ENCODE measurements at regions not wholly inside any gene's neighbourhood (a gene's known extent, or its start where the extent isn't known, plus 50 kb on each side); places are given as distances from the start of the nearest gene placed in this dataset.
"Not testable (repeated sequence)": the region's sequence is repeated elsewhere in the genome, so short reads cannot be mapped to it uniquely, and the experiment has no call there.

GRCh38 chr16:87014112-87014511, 303.1 kb downstream of the C16orf95 start:
- no peak for DNase-seq (ENCODE audit: low read depth in 1 of 2, low spot score in 1 of 2)

GRCh38 chr16:87015021-87015420, 302.2 kb downstream of the C16orf95 start:
- DNase-seq (ENCODE audit: low read depth in 1 of 2, low spot score in 1 of 2): no peak

- no peak for DNase-seq (ENCODE audit: low read depth in 1 of 2, low spot score in 1 of 2)
Observed at GRCh38 chr16:87016046-87017035, 300.9 kb downstream of the C16orf95 start.

- DNase-seq (ENCODE audit: low read depth in 1 of 2, low spot score in 1 of 2): no peak
Observed at GRCh38 chr16:87017371-87018012, 299.7 kb downstream of the C16orf95 start.

- DNase-seq (ENCODE audit: low read depth in 1 of 2, low spot score in 1 of 2): no peak
Observed at GRCh38 chr16:87025676-87026075, 291.5 kb downstream of the C16orf95 start.

- DNase-seq (ENCODE audit: low read depth in 1 of 2, low spot score in 1 of 2): no peak
Observed at GRCh38 chr16:87027056-87027616, 290.1 kb downstream of the C16orf95 start.

- DNase-seq (ENCODE audit: low read depth in 1 of 2, low spot score in 1 of 2): no peak
Observed at GRCh38 chr16:87028481-87029320, 288.5 kb downstream of the C16orf95 start.

- no peak for DNase-seq (ENCODE audit: low read depth in 1 of 2, low spot score in 1 of 2)
Observed at GRCh38 chr16:87032554-87032953, 284.6 kb downstream of the C16orf95 start.

GRCh38 chr16:87033021-87033471, 284.1 kb downstream of the C16orf95 start:
- no peak for DNase-seq (ENCODE audit: low read depth in 1 of 2, low spot score in 1 of 2)

GRCh38 chr16:87033541-87034300, 283.5 kb downstream of the C16orf95 start:
- DNase-seq (ENCODE audit: low read depth in 1 of 2, low spot score in 1 of 2): no peak

GRCh38 chr16:87034317-87034716, 282.9 kb downstream of the C16orf95 start:
- no peak for DNase-seq (ENCODE audit: low read depth in 1 of 2, low spot score in 1 of 2)

GRCh38 chr16:87035053-87035452, 282.1 kb downstream of the C16orf95 start:
- DNase-seq (ENCODE audit: low read depth in 1 of 2, low spot score in 1 of 2): no peak

GRCh38 chr16:87037012-87037411, 280.2 kb downstream of the C16orf95 start:
- DNase-seq (ENCODE audit: low read depth in 1 of 2, low spot score in 1 of 2): no peak

GRCh38 chr16:87038528-87038927, 278.7 kb downstream of the C16orf95 start:
- DNase-seq (ENCODE audit: low read depth in 1 of 2, low spot score in 1 of 2): not testable (repeated sequence)

- DNase-seq (ENCODE audit: low read depth in 1 of 2, low spot score in 1 of 2): no peak
Observed at GRCh38 chr16:87040169-87041117, 276.7 kb downstream of the C16orf95 start.

GRCh38 chr16:87041286-87041685, 275.9 kb downstream of the C16orf95 start:
- no peak for DNase-seq (ENCODE audit: low read depth in 1 of 2, low spot score in 1 of 2)

- no peak for DNase-seq (ENCODE audit: low read depth in 1 of 2, low spot score in 1 of 2)
Observed at GRCh38 chr16:87042551-87043230, 274.5 kb downstream of the C16orf95 start.

GRCh38 chr16:87043231-87044031, 273.8 kb downstream of the C16orf95 start:
- DNase-seq (ENCODE audit: low read depth in 1 of 2, low spot score in 1 of 2): no peak
